ENCODE measurements at regions not wholly inside any gene's neighbourhood (a gene's known extent, or its start where the extent isn't known, plus 50 kb on each side); places are given as distances from the start of the nearest gene placed in this dataset.

- no peak overlapping the region for H2AFZ ChIP-seq (ENCODE audit: low read length)
- H3K4me3 ChIP-seq (ENCODE audit: insufficient read depth, low read length), result no peak overlapping the region
- no peaks in the 10 kb centered on the region for H4K20me1 ChIP-seq (ENCODE audit: insufficient read depth, low read length)
- TF ChIP-seq CTCF (IDR thresholded peaks at IDR 0.05; ENCODE audit: extremely low read depth, low read depth, low read length), result no peak
- no peaks in the 10 kb centered on the region for H3K79me2 ChIP-seq (ENCODE audit: insufficient read depth, low read length)
- no peaks in the 10 kb centered on the region for H3K36me3 ChIP-seq (ENCODE audit: insufficient read depth, low read length)
- peaks cover 2% of the 10 kb centered on the region for H3K9me3 ChIP-seq (ENCODE audit: low read depth, low read length)
- no peaks in the 10 kb centered on the region for H3K27me3 ChIP-seq (ENCODE audit: insufficient read depth, low read length)
- H3K27ac ChIP-seq (ENCODE audit: low read depth, low read length), result no peak overlapping the region
- DNase-seq (ENCODE audit: insufficient read length, low spot score, missing footprints), result no peak
- H3K4me1 ChIP-seq (ENCODE audit: insufficient read depth, low read length), result no peaks in the 10 kb centered on the region
- no peak overlapping the region for H3K4me2 ChIP-seq (ENCODE audit: insufficient read depth, low read length)
These were observed 605.8 kb upstream of the COX7C start for GRCh38 chr5:86011937-86012336.

GRCh38 chr5:86029308-86029707, 588.4 kb upstream of the COX7C start:
- Histone ChIP-seq H3K36me3 (ENCODE audit: insufficient read depth, low read length) (no peaks in the 10 kb centered on the region), H3K79me2 (ENCODE audit: insufficient read depth, low read length) (no peaks in the 10 kb centered on the region), H3K9me3 (ENCODE audit: low read depth, low read length) (no peaks in the 10 kb centered on the region), H3K27me3 (ENCODE audit: insufficient read depth, low read length) (no peaks in the 10 kb centered on the region), H2AFZ (ENCODE audit: low read length) (no peak overlapping the region), H3K4me2 (ENCODE audit: insufficient read depth, low read length) (no peak overlapping the region), H3K4me1 (ENCODE audit: insufficient read depth, low read length) (no peaks in the 10 kb centered on the region), H4K20me1 (ENCODE audit: insufficient read depth, low read length) (no peaks in the 10 kb centered on the region), H3K27ac (ENCODE audit: low read depth, low read length) (no peak overlapping the region), H3K4me3 (ENCODE audit: insufficient read depth, low read length) (no peak overlapping the region)
- no peak for DNase-seq (ENCODE audit: insufficient read length, low spot score, missing footprints)
- TF ChIP-seq CTCF (IDR thresholded peaks at IDR 0.05; ENCODE audit: extremely low read depth, low read depth, low read length), result no peak

- Histone ChIP-seq H3K27me3 (ENCODE audit: insufficient read depth, low read length) (no peaks in the 10 kb centered on the region), H4K20me1 (ENCODE audit: insufficient read depth, low read length) (no peaks in the 10 kb centered on the region), H3K4me2 (ENCODE audit: insufficient read depth, low read length) (no peak overlapping the region), H3K4me3 (ENCODE audit: insufficient read depth, low read length) (no peak overlapping the region), H3K4me1 (ENCODE audit: insufficient read depth, low read length) (no peaks in the 10 kb centered on the region), H3K36me3 (ENCODE audit: insufficient read depth, low read length) (no peaks in the 10 kb centered on the region), H3K79me2 (ENCODE audit: insufficient read depth, low read length) (no peaks in the 10 kb centered on the region), H3K27ac (ENCODE audit: low read depth, low read length) (no peak overlapping the region), H2AFZ (ENCODE audit: low read length) (no peak overlapping the region), H3K9me3 (ENCODE audit: low read depth, low read length) (no peaks in the 10 kb centered on the region)
- TF ChIP-seq CTCF (IDR thresholded peaks at IDR 0.05; ENCODE audit: extremely low read depth, low read depth, low read length), result no peak
- no peak for DNase-seq (ENCODE audit: insufficient read length, low spot score, missing footprints)
These were observed 587.0 kb upstream of the COX7C start for GRCh38 chr5:86030753-86031152.

GRCh38 chr5:86038566-86038965, 579.2 kb upstream of the COX7C start:
- Histone ChIP-seq H3K9me3 (ENCODE audit: low read depth, low read length) (no peaks in the 10 kb centered on the region), H4K20me1 (ENCODE audit: insufficient read depth, low read length) (no peaks in the 10 kb centered on the region), H3K27me3 (ENCODE audit: insufficient read depth, low read length) (no peaks in the 10 kb centered on the region), H3K4me1 (ENCODE audit: insufficient read depth, low read length) (no peaks in the 10 kb centered on the region), H3K27ac (ENCODE audit: low read depth, low read length) (no peak overlapping the region), H3K4me3 (ENCODE audit: insufficient read depth, low read length) (no peak overlapping the region), H3K36me3 (ENCODE audit: insufficient read depth, low read length) (no peaks in the 10 kb centered on the region), H3K4me2 (ENCODE audit: insufficient read depth, low read length) (no peak overlapping the region), H2AFZ (ENCODE audit: low read length) (no peak overlapping the region), H3K79me2 (ENCODE audit: insufficient read depth, low read length) (no peaks in the 10 kb centered on the region)
- no peak for DNase-seq (ENCODE audit: insufficient read length, low spot score, missing footprints)
- TF ChIP-seq CTCF (IDR thresholded peaks at IDR 0.05; ENCODE audit: extremely low read depth, low read depth, low read length), result no peak
